Fibroblast of lung (primary cell): ENCODE measurements at regions not wholly inside any gene's neighbourhood (a gene's known extent, or its start where the extent isn't known, plus 50 kb on each side); places are given as distances from the start of the nearest gene placed in this dataset.
A peak's percentile ranks its signal among the peaks of the same experiment; 100 is the strongest.

ENCODE experiments used
- DNase-seq, 2 donors: peaks; one replicate each; pipeline versions ENCODE4 v3.0.0 to v3.0.0-alpha.2; 2010; ENCODE audit warnings: low read depth in 2 of 2
- H2AFZ ChIP-seq: 2 replicates; pipeline ENCODE4 v1.5.1; 2012; ENCODE audit warnings: low read length, control low read depth, inconsistent platforms
- H3K27ac ChIP-seq: 2 replicates; pipeline ENCODE4 v1.5.1; 2011; ENCODE audit warnings: low read length, control low read depth; ENCODE audit not compliant: insufficient read depth
- H3K27me3 ChIP-seq: 2 replicates; pipeline ENCODE4 v1.5.1; 2011; ENCODE audit warnings: mild to moderate bottlenecking, low read length; ENCODE audit not compliant: control insufficient read depth, insufficient read depth
- H3K36me3 ChIP-seq: 2 replicates; pipeline ENCODE4 v1.5.1; 2011; ENCODE audit warnings: low read length; ENCODE audit not compliant: control insufficient read depth, insufficient read depth
- H3K4me1 ChIP-seq: 2 replicates; pipeline ENCODE4 v1.5.1; 2011; ENCODE audit warnings: low read length; ENCODE audit not compliant: control insufficient read depth, insufficient read depth; ENCODE audit errors: extremely low read depth
- H3K4me2 ChIP-seq: 2 replicates; pipeline ENCODE4 v1.5.1; 2011; ENCODE audit warnings: low read length, control low read depth; ENCODE audit not compliant: insufficient read depth; ENCODE audit errors: extremely low read depth
- H3K4me3 ChIP-seq, 4 experiments: fragments of 200-600 bp in 1 of 4; sonication (generic) in 1 of 4; replicated peaks in 1 of 4; 2 replicates each; pipeline ENCODE4 v1.5.1; 2011 to 2016; ENCODE audit warnings: low read length in 4 of 4, low read depth in 3 of 4, mild to moderate bottlenecking in 3 of 4, control low read depth in 2 of 4, inconsistent platforms in 1 of 4, mixed read lengths in 1 of 4; ENCODE audit not compliant: insufficient read depth in 1 of 4; ENCODE audit errors: control extremely low read depth in 1 of 4
- H3K79me2 ChIP-seq: 2 replicates; pipeline ENCODE4 v1.5.1; 2012; ENCODE audit warnings: mild to moderate bottlenecking, low read length, inconsistent platforms; ENCODE audit not compliant: control insufficient read depth, insufficient read depth
- H3K9ac ChIP-seq: 2 replicates; pipeline ENCODE4 v1.5.1; 2011; ENCODE audit warnings: mild to moderate bottlenecking, low read length, control low read depth; ENCODE audit not compliant: insufficient read depth
- H3K9me3 ChIP-seq: 2 replicates; pipeline ENCODE4 v1.5.1; 2012; ENCODE audit warnings: low read depth, low read length; ENCODE audit not compliant: control insufficient read depth, insufficient read depth
- H4K20me1 ChIP-seq: 2 replicates; pipeline ENCODE4 v1.5.1; 2011; ENCODE audit warnings: low read length; ENCODE audit not compliant: control insufficient read depth, insufficient read depth; ENCODE audit errors: extremely low read depth
- EZH2 ChIP-seq: IDR thresholded peaks from 2 replicates; pipeline ENCODE4 v1.5.1; 2012; ENCODE audit warnings: low read length, control low read depth, mild to moderate bottlenecking; ENCODE audit errors: missing control alignments
- TF ChIP-seq, protein P1 (sequence below), 2 donors: IDR thresholded peaks in 1 of 2; conservative IDR thresholded peaks in 1 of 2; 1 replicate in 1 of 2; 2 replicates in 1 of 2; pipeline ENCODE4 v1.5.1; 2011 to 2012; ENCODE audit warnings: low read length in 2 of 2, control low read depth in 1 of 2, inconsistent platforms in 1 of 2, low read depth in 1 of 2, mild to moderate bottlenecking in 1 of 2

GRCh38 chr18:7322817-7323485 lies 92.1 kb downstream of the LRRC30 start:
- Histone ChIP-seq H3K9ac (no peak overlapping the region), H4K20me1 (no peaks in the 10 kb centered on the region), H3K4me3 (no peak overlapping the region), H3K4me2 (no peak overlapping the region), H2AFZ (no peak overlapping the region), H3K4me1 (no peaks in the 10 kb centered on the region), H3K79me2 (no peaks in the 10 kb centered on the region), H3K27me3 (no peaks in the 10 kb centered on the region), H3K9me3 (no peaks in the 10 kb centered on the region), H3K36me3 (no peaks in the 10 kb centered on the region), H3K27ac (no peak overlapping the region)
- DNase-seq, result no peak
- TF ChIP-seq, protein P1, sequence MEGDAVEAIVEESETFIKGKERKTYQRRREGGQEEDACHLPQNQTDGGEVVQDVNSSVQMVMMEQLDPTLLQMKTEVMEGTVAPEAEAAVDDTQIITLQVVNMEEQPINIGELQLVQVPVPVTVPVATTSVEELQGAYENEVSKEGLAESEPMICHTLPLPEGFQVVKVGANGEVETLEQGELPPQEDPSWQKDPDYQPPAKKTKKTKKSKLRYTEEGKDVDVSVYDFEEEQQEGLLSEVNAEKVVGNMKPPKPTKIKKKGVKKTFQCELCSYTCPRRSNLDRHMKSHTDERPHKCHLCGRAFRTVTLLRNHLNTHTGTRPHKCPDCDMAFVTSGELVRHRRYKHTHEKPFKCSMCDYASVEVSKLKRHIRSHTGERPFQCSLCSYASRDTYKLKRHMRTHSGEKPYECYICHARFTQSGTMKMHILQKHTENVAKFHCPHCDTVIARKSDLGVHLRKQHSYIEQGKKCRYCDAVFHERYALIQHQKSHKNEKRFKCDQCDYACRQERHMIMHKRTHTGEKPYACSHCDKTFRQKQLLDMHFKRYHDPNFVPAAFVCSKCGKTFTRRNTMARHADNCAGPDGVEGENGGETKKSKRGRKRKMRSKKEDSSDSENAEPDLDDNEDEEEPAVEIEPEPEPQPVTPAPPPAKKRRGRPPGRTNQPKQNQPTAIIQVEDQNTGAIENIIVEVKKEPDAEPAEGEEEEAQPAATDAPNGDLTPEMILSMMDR (conservative IDR thresholded peaks at IDR 0.05 in 1 of 2, IDR thresholded peaks at IDR 0.05 in 1 of 2; ENCODE audit: low read depth in 1 of 2, low read length in 2 of 2), result no peak
- TF ChIP-seq EZH2, result no peak

- H3K4me2 ChIP-seq, result no peak overlapping the region
- H3K27ac ChIP-seq, result no peak overlapping the region
These were observed 94.2 kb downstream of the LRRC30 start for GRCh38 chr18:7325126-7325430.

DNA sequence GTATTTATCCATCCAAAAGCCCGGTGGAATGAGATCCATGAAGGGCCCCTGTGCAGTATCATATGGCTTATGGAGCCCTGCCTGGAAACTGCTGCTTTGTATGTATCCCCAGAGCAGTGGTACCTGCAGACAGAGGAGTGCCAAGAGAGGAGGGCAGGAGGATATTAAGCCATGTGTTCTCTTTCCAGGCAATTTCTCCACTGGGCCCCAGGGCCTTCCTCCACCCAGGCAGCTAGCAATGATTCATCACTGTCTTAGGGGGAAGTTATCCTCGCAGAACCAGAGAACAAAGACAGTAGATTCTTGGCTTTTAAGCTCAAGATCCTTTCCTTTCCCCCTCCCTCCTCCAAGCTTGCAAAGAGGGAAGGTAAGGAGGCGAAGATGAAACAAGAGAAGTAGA lies 98.1 kb downstream of the LRRC30 start:
- Histone ChIP-seq H3K9ac (no peak overlapping the region), H4K20me1 (no peaks in the 10 kb centered on the region), H3K27me3 (no peaks in the 10 kb centered on the region), H3K4me2 (no peak overlapping the region), H3K27ac (no peak overlapping the region), H2AFZ (no peak overlapping the region), H3K79me2 (no peaks in the 10 kb centered on the region), H3K4me1 (no peaks in the 10 kb centered on the region), H3K4me3 (no peak overlapping the region), H3K36me3 (no peaks in the 10 kb centered on the region), H3K9me3 (no peaks in the 10 kb centered on the region)
- no peak for DNase-seq
- TF ChIP-seq, protein P1 (conservative IDR thresholded peaks at IDR 0.05 in 1 of 2, IDR thresholded peaks at IDR 0.05 in 1 of 2; ENCODE audit: low read depth in 1 of 2, low read length in 2 of 2), result no peak
- TF ChIP-seq EZH2, result no peak

More at GRCh38 chr18:7325126-7325430, 94.2 kb downstream of the LRRC30 start:
- H3K4me1 ChIP-seq, result no peaks in the 10 kb centered on the region
- TF ChIP-seq EZH2, result no peak
- TF ChIP-seq, protein P1 (conservative IDR thresholded peaks at IDR 0.05 in 1 of 2, IDR thresholded peaks at IDR 0.05 in 1 of 2; ENCODE audit: low read depth in 1 of 2, low read length in 2 of 2), result no peak
- H3K27me3 ChIP-seq, result no peaks in the 10 kb centered on the region
- H2AFZ ChIP-seq, result no peak overlapping the region
- no peaks in the 10 kb centered on the region for H3K9me3 ChIP-seq
- no peaks in the 10 kb centered on the region for H4K20me1 ChIP-seq
- H3K4me3 ChIP-seq, result no peak overlapping the region
- no peaks in the 10 kb centered on the region for H3K36me3 ChIP-seq
- no peaks in the 10 kb centered on the region for H3K79me2 ChIP-seq
- H3K9ac ChIP-seq, result no peak overlapping the region
- peak in 1 of 2 donors; percentile 10 for DNase-seq
